Stomach (tissue), 8 donors: ENCODE measurements at regions not wholly inside any gene's neighbourhood (a gene's known extent, or its start where the extent isn't known, plus 50 kb on each side); places are given as distances from the start of the nearest gene placed in this dataset.

Experiments used
- DNase-seq, 2 donors: peaks; one replicate each; pipeline versions ENCODE4 v3.0.0 to v3.0.0-alpha.2; 2013 to 2019
- H3K27ac ChIP-seq, 5 donors: fragments of 200-600 bp in 4 of 5; sonication (generic) in 4 of 5; one replicate each; pipeline ENCODE4 v1.5.1; 2013 to 2019; ENCODE audit warnings: mild to moderate bottlenecking in 1 of 5, moderate library complexity in 1 of 5
- H3K27me3 ChIP-seq, 3 donors: fragments of 200-600 bp; sonication (generic); one replicate each; pipeline ENCODE4 v1.5.1; 2017 to 2019; ENCODE audit warnings: mixed run types in 1 of 3
- H3K36me3 ChIP-seq, 4 donors: fragments of 200-600 bp; sonication (generic); 1 replicate in 3 of 4; 2 replicates in 1 of 4; pipeline ENCODE4 v1.5.1; 2016 to 2019
- H3K4me1 ChIP-seq, 4 donors: fragments of 200-600 bp; sonication (generic); one replicate each; pipeline ENCODE4 v1.5.1; 2016 to 2019
- H3K4me3 ChIP-seq, 4 donors: fragments of 200-600 bp; sonication (generic) in 3 of 4; one replicate each; pipeline ENCODE4 v1.5.1; 2016 to 2019; ENCODE audit warnings: mild to moderate bottlenecking in 1 of 4
- H3K9me3 ChIP-seq, 4 donors: fragments of 200-600 bp; sonication (generic); one replicate each; pipeline ENCODE4 v1.5.1; 2016 to 2019
- EP300 ChIP-seq: sonication (generic); formaldehyde crosslinking; IDR thresholded peaks from one replicate; pipeline ENCODE4 v1.6.1; 2017; ENCODE audit warnings: antibody characterized with exemption
- POLR2A ChIP-seq, 4 donors: fragments of 450-650 bp; IDR thresholded peaks; one replicate each; pipeline ENCODE4 v1.6.1; 2016; ENCODE audit warnings: antibody characterized with exemption in 4 of 4, control low read depth in 2 of 4, mild to moderate bottlenecking in 1 of 4, moderate library complexity in 1 of 4
- POLR2AphosphoS5 ChIP-seq, 3 donors: sonication (generic); formaldehyde crosslinking; IDR thresholded peaks; one replicate each; pipeline ENCODE4 v1.6.1; 2016; ENCODE audit warnings: antibody characterized with exemption in 3 of 3
- WGBS, 5 donors: extraction: QIAGEN DNeasy Blood & Tissue Kit in 3 of 5; methylation state at CpG; one replicate each; pipeline versions ENCODE4 v1.1.5 to v1.1.7; 2013 to 2018; 5-methylcytosine and 5-hydroxymethylcytosine counted together
- intact Hi-C: fragments of 100-400 bp; cut with DNase I; formaldehyde crosslinking; loops from one replicate; pipeline ENCODE4 v1.15.1; 2023; ENCODE audit warnings: low total_unique reads
- TF ChIP-seq, protein P1 (sequence below), 7 experiments: fragments of 450-650 bp in 4 of 7; fragments of 200-600 bp in 3 of 7; sonication (generic) in 3 of 7; IDR thresholded peaks; one replicate each; pipeline ENCODE4 v1.5.1; 2016 to 2019; ENCODE audit warnings: antibody characterized with exemption in 7 of 7, control low read depth in 2 of 7, mild to moderate bottlenecking in 1 of 7
- donor health status: healthy with polysubstance abuse.
- donor health status: Bipolar disorder and iron deficiency.
- donor health status: healthy.

DNA sequence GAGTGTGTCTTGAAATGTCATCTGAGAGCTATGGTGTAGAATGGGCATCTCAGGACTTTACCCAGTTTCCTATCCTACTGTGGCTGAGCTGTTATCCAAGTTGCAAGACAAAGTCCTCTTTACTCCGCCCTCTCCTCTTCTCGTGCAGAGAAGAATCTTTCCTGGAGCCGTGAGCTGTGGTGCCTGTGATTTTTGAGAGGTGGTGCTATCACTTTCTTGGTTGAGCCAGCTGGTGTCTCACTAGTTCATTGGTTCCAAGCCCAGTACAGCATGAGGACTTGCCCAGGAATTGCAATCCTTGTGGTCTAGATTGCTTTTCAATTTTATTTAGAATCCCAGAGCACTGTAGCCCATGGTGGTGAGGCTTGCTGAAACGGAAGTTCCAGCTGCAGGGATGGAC is 2300.3 kb downstream of the MAT2B start:
- DNase-seq = peak in 1 of 2 donors; percentile 9
- no peaks in the 10 kb centered on the region for H3K27me3 ChIP-seq
- no peak for TF ChIP-seq EP300
- no peak overlapping the region for H3K27ac ChIP-seq
- H3K4me1 ChIP-seq = no peaks in the 10 kb centered on the region
- no peaks in the 10 kb centered on the region for H3K9me3 ChIP-seq
- intact Hi-C loops = no loop called here
- 28 to 55% (median 45%) methylated on average over 3 to 4 of the region's 4 CpGs for WGBS, 5 donors
- H3K36me3 ChIP-seq = no peaks in the 10 kb centered on the region
- H3K4me3 ChIP-seq = no peak overlapping the region

- Histone ChIP-seq H3K27ac (no peak overlapping the region), H3K4me1 (no peaks in the 10 kb centered on the region), H3K9me3 (no peaks in the 10 kb centered on the region), H3K27me3 (no peaks in the 10 kb centered on the region), H3K4me3 (no peak overlapping the region), H3K36me3 (no peaks in the 10 kb centered on the region)
- 29 to 59% (median 46%) methylated on average over 3 of the region's 3 CpGs for WGBS, 5 donors
- TF ChIP-seq POLR2A (IDR thresholded peaks at IDR 0.05) (no peak), EP300 (no peak), POLR2AphosphoS5 (IDR thresholded peaks at IDR 0.05) (no peak)
- TF ChIP-seq, protein P1, sequence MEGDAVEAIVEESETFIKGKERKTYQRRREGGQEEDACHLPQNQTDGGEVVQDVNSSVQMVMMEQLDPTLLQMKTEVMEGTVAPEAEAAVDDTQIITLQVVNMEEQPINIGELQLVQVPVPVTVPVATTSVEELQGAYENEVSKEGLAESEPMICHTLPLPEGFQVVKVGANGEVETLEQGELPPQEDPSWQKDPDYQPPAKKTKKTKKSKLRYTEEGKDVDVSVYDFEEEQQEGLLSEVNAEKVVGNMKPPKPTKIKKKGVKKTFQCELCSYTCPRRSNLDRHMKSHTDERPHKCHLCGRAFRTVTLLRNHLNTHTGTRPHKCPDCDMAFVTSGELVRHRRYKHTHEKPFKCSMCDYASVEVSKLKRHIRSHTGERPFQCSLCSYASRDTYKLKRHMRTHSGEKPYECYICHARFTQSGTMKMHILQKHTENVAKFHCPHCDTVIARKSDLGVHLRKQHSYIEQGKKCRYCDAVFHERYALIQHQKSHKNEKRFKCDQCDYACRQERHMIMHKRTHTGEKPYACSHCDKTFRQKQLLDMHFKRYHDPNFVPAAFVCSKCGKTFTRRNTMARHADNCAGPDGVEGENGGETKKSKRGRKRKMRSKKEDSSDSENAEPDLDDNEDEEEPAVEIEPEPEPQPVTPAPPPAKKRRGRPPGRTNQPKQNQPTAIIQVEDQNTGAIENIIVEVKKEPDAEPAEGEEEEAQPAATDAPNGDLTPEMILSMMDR (IDR thresholded peaks at IDR 0.05) = no peak
- no peak for DNase-seq
- intact Hi-C loops = no loop called here
Measured at GRCh38 chr5:165808335-165808734, 2302.9 kb downstream of the MAT2B start.

- Histone ChIP-seq H3K27ac (no peak overlapping the region), H3K27me3 (no peaks in the 10 kb centered on the region), H3K9me3 (no peaks in the 10 kb centered on the region), H3K4me3 (no peak overlapping the region), H3K36me3 (no peaks in the 10 kb centered on the region), H3K4me1 (no peaks in the 10 kb centered on the region)
- DNase-seq = no peak
- TF ChIP-seq EP300 = no peak
- TF ChIP-seq POLR2A (IDR thresholded peaks at IDR 0.05) = no peak
- no peak for TF ChIP-seq POLR2AphosphoS5 (IDR thresholded peaks at IDR 0.05)
- TF ChIP-seq, protein P1 (IDR thresholded peaks at IDR 0.05) = no peak
- WGBS, 5 donors = 86 to 93% (median 89%) methylated on average over 3 of the region's 3 CpGs
- intact Hi-C loops = no loop called here
Measured at GRCh38 chr5:165809914-165810313, 2304.5 kb downstream of the MAT2B start.

DNA sequence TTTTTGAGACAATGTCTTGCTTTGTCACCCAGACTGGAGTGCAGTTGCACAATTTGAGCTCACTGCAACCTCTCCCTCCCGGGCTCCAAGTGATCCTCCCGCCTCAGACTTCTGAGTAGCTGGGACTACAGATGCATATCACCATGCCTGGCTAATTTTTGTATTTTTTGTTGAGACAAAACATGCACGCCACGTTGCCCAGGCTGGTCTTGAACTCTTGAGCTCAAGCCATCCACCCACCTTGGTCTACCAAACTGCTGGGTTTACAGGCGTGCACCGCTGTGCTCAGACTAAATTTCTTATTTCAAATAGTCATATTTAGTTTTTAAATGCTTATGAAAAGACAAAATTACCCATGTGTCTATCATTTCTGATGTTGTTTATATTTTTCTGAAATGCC is 2324.1 kb downstream of the MAT2B start:
- no peaks in the 10 kb centered on the region for H3K9me3 ChIP-seq
- intact Hi-C loops = no loop called here
- no peak overlapping the region for H3K27ac ChIP-seq
- no peak for DNase-seq
- WGBS, 5 donors = 69 to 92% (median 81%) methylated on average over 6 of the region's 6 CpGs
- H3K4me1 ChIP-seq = no peaks in the 10 kb centered on the region
- TF ChIP-seq POLR2A (IDR thresholded peaks at IDR 0.05) = no peak
- TF ChIP-seq EP300 = no peak
- TF ChIP-seq, protein P1 (IDR thresholded peaks at IDR 0.05) = no peak
- no peak for TF ChIP-seq POLR2AphosphoS5 (IDR thresholded peaks at IDR 0.05)
- no peaks in the 10 kb centered on the region for H3K27me3 ChIP-seq
- H3K36me3 ChIP-seq = no peaks in the 10 kb centered on the region
- no peak overlapping the region for H3K4me3 ChIP-seq

DNA sequence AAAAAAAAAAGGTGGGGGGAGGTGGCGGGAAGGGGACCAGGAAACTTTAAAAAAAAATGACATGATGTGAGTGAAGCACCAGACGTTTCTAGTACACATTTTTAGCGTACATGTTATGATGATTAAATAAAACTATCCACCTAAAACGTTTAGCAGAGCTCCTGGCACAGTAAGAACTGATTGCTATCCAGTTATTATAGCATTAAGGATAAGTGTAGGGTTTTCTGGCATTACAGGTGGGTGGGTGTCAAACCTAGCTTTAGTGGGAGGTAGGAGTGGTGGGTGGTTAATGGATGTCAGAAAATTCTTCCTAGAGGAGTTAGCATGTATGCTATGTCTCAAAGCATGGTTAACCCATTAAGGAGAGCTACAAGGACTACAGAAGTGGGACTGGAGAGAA is 2329.5 kb downstream of the MAT2B start:
- no peaks in the 10 kb centered on the region for H3K9me3 ChIP-seq
- no peak for DNase-seq
- H3K27ac ChIP-seq = no peak overlapping the region
- no peaks in the 10 kb centered on the region for H3K27me3 ChIP-seq
- no peak overlapping the region for H3K4me3 ChIP-seq
- TF ChIP-seq EP300 (no peak), POLR2A (IDR thresholded peaks at IDR 0.05) (no peak)
- TF ChIP-seq, protein P1 (IDR thresholded peaks at IDR 0.05) = no peak
- 48 to 69% (median 64%) methylated on average over 4 of the region's 4 CpGs for WGBS, 5 donors
- intact Hi-C loops = no loop called here
- no peaks in the 10 kb centered on the region for H3K36me3 ChIP-seq
- H3K4me1 ChIP-seq = no peaks in the 10 kb centered on the region
